Embryonic facial prominence (tissue), 1 donor: ENCODE measurements at regions not wholly inside any gene's neighbourhood (a gene's known extent, or its start where the extent isn't known, plus 50 kb on each side); places are given as distances from the start of the nearest gene placed in this dataset.
"Not testable (repeated sequence)": the region's sequence is repeated elsewhere in the genome, so short reads cannot be mapped to it uniquely, and the experiment has no call there.

Experiments used
- DNase-seq: peaks from one replicate; pipeline ENCODE4 v3.0.0-alpha.2; 2016; ENCODE audit errors: extremely low spot score

GRCh38 chr1:96583903-96584302, 137.7 kb upstream of the PTBP2 start:
- DNase-seq = no peak

GRCh38 chr1:96587222-96587621, 134.4 kb upstream of the PTBP2 start:
- no peak for DNase-seq

GRCh38 chr1:96588416-96588995, 133.1 kb upstream of the PTBP2 start:
- no peak for DNase-seq

GRCh38 chr1:96595530-96595929, 126.1 kb upstream of the PTBP2 start:
- not testable (repeated sequence) for DNase-seq

- DNase-seq = no peak
Measured at GRCh38 chr1:96596226-96596922, 125.2 kb upstream of the PTBP2 start.

GRCh38 chr1:96597218-96597617, 124.4 kb upstream of the PTBP2 start:
- DNase-seq = no peak

- no peak for DNase-seq
Measured at GRCh38 chr1:96598416-96599168, 123.0 kb upstream of the PTBP2 start.

GRCh38 chr1:96604620-96605019, 117.0 kb upstream of the PTBP2 start:
- not testable (repeated sequence) for DNase-seq

GRCh38 chr1:96617375-96617774, 104.2 kb upstream of the PTBP2 start:
- not testable (repeated sequence) for DNase-seq

- DNase-seq = no peak
Measured at GRCh38 chr1:96632045-96632664, 89.4 kb upstream of the PTBP2 start.

GRCh38 chr1:96633695-96634094, 87.9 kb upstream of the PTBP2 start:
- no peak for DNase-seq

GRCh38 chr1:96634883-96635282, 86.7 kb upstream of the PTBP2 start:
- DNase-seq = no peak

- no peak for DNase-seq
Measured at GRCh38 chr1:96641282-96641681, 80.3 kb upstream of the PTBP2 start.

- DNase-seq = no peak
Measured at GRCh38 chr1:96643519-96643918, 78.1 kb upstream of the PTBP2 start.

GRCh38 chr1:96649301-96649700, 72.3 kb upstream of the PTBP2 start:
- no peak for DNase-seq

GRCh38 chr1:96651517-96651916, 70.1 kb upstream of the PTBP2 start:
- no peak for DNase-seq

GRCh38 chr1:96660051-96660450, 61.5 kb upstream of the PTBP2 start:
- DNase-seq = no peak

- DNase-seq = no peak
Measured at GRCh38 chr1:96660503-96660902, 61.1 kb upstream of the PTBP2 start.
